Colonic mucosa (tissue), 4 donors: ENCODE measurements at regions not wholly inside any gene's neighbourhood (a gene's known extent, or its start where the extent isn't known, plus 50 kb on each side); places are given as distances from the start of the nearest gene placed in this dataset.

Experiments used
- DNase-seq: peaks from one replicate; pipeline ENCODE4 v3.0.0-alpha.2; 2020
- H3K27ac ChIP-seq: fragments of 200-600 bp; one replicate; pipeline ENCODE4 v1.8.0; 2021
- H3K27me3 ChIP-seq: fragments of 200-600 bp; one replicate; pipeline ENCODE4 v1.8.0; 2021
- H3K36me3 ChIP-seq: fragments of 200-600 bp; one replicate; pipeline ENCODE4 v1.8.0; 2021
- H3K4me1 ChIP-seq: fragments of 200-600 bp; one replicate; pipeline ENCODE4 v1.8.0; 2021; ENCODE audit warnings: mild to moderate bottlenecking
- H3K4me3 ChIP-seq: fragments of 200-600 bp; one replicate; pipeline ENCODE4 v1.8.0; 2021
- H3K9ac ChIP-seq, 2 donors: one replicate each; pipeline ENCODE4 v1.7.0; 2013; ENCODE audit warnings: control low read depth in 2 of 2, low read depth in 2 of 2, low read length in 2 of 2
- H3K9me3 ChIP-seq: fragments of 200-600 bp; one replicate; pipeline ENCODE4 v1.8.0; 2021
- CTCF ChIP-seq: fragments of 200-600 bp; IDR thresholded peaks from one replicate; pipeline ENCODE4 v1.8.0; 2022; ENCODE audit warnings: antibody characterized with exemption, mild to moderate bottlenecking
- intact Hi-C: fragments of 100-400 bp; cut with DNase I; formaldehyde crosslinking; loops from one replicate; pipeline ENCODE4 v1.14.1; 2022
- donor health status: healthy.
- donor health status: DM: no; HTN: no; CAD: no.
- donor health status: DM: no; HTN: no; CAD: no.

- no peak for DNase-seq
- intact Hi-C loops: no loop called here
- Histone ChIP-seq H3K27ac (no peak overlapping the region), H3K4me1 (no peaks in the 10 kb centered on the region), H3K27me3 (no peaks in the 10 kb centered on the region), H3K9ac (no peak overlapping the region), H3K36me3 (no peaks in the 10 kb centered on the region), H3K4me3 (no peak overlapping the region), H3K9me3 (no peaks in the 10 kb centered on the region)
- TF ChIP-seq CTCF: no peak
Measured at GRCh38 chrX:109826954-109827708, 94.1 kb upstream of the ACSL4 start.

GRCh38 chrX:109827772-109828171, 94.7 kb upstream of the ACSL4 start:
- intact Hi-C loops: no loop called here
- Histone ChIP-seq H3K4me3 (no peak overlapping the region), H3K9me3 (no peaks in the 10 kb centered on the region), H3K9ac (no peak overlapping the region), H3K36me3 (no peaks in the 10 kb centered on the region), H3K27me3 (no peaks in the 10 kb centered on the region), H3K27ac (no peak overlapping the region), H3K4me1 (no peaks in the 10 kb centered on the region)
- TF ChIP-seq CTCF: no peak
- DNase-seq: no peak

- intact Hi-C loops: no loop called here
- no peak overlapping the region for H3K27ac ChIP-seq
- no peaks in the 10 kb centered on the region for H3K27me3 ChIP-seq
Measured at GRCh38 chrX:109830157-109830703, 97.2 kb upstream of the ACSL4 start.

GRCh38 chrX:109830704-109831206, 97.7 kb upstream of the ACSL4 start:
- no peak overlapping the region for H3K4me3 ChIP-seq
- TF ChIP-seq CTCF: no peak
- H3K27ac ChIP-seq: no peak overlapping the region
- intact Hi-C loops: no loop called here
- no peak overlapping the region for H3K9ac ChIP-seq
- H3K9me3 ChIP-seq: no peaks in the 10 kb centered on the region
- DNase-seq: no peak
- no peaks in the 10 kb centered on the region for H3K36me3 ChIP-seq
- H3K27me3 ChIP-seq: no peaks in the 10 kb centered on the region
- H3K4me1 ChIP-seq: no peaks in the 10 kb centered on the region

More at GRCh38 chrX:109830157-109830703, 97.2 kb upstream of the ACSL4 start:
- H3K9ac ChIP-seq: no peak overlapping the region
- no peak overlapping the region for H3K4me3 ChIP-seq
- TF ChIP-seq CTCF: no peak
- no peaks in the 10 kb centered on the region for H3K9me3 ChIP-seq
- no peak for DNase-seq
- H3K36me3 ChIP-seq: no peaks in the 10 kb centered on the region
- no peaks in the 10 kb centered on the region for H3K4me1 ChIP-seq

GRCh38 chrX:109831326-109831985, 98.4 kb upstream of the ACSL4 start:
- H3K27ac ChIP-seq: no peak overlapping the region
- H3K4me3 ChIP-seq: no peak overlapping the region
- no peaks in the 10 kb centered on the region for H3K36me3 ChIP-seq
- no peaks in the 10 kb centered on the region for H3K27me3 ChIP-seq
- TF ChIP-seq CTCF: no peak
- H3K4me1 ChIP-seq: no peaks in the 10 kb centered on the region
- no peaks in the 10 kb centered on the region for H3K9me3 ChIP-seq
- DNase-seq: no peak
- intact Hi-C loops: no loop called here
- no peak overlapping the region for H3K9ac ChIP-seq
